HepG2 (cell line): ENCODE measurements at regions not wholly inside any gene's neighbourhood (a gene's known extent, or its start where the extent isn't known, plus 50 kb on each side); places are given as distances from the start of the nearest gene placed in this dataset.

Experiments
- CEBPG ChIP-seq: IDR thresholded peaks from 2 replicates; pipeline ENCODE4 v1.6.1; 2016
- HOXA3 ChIP-seq: sonication (generic); formaldehyde crosslinking; IDR thresholded peaks from 2 replicates; pipeline ENCODE4 v1.5.0; 2020; ENCODE audit warnings: missing genetic modification reagents

- TF ChIP-seq CEBPG (CRISPR knock-in tag) (no peak), HOXA3 (CRISPR knock-in tag) (no peak)
Measured at GRCh38 chr2:30314981-30315380, 83.6 kb downstream of the LBH start.
